C1 segment of cervical spinal cord (tissue), 14 donors: ENCODE measurements at regions not wholly inside any gene's neighbourhood (a gene's known extent, or its start where the extent isn't known, plus 50 kb on each side); places are given as distances from the start of the nearest gene placed in this dataset.

Experiments used
- DNase-seq, 14 donors: peaks; one replicate each; lab custom pipeline; 2025; lab: John Stamatoyannopoulos, UW

GRCh38 chr1:94734963-94735901 is 84.9 kb upstream of the SLC44A3 start:
- DNase-seq = no peak

GRCh38 chr1:94731891-94732290 is 88.3 kb upstream of the SLC44A3 start:
- no peak for DNase-seq

DNA sequence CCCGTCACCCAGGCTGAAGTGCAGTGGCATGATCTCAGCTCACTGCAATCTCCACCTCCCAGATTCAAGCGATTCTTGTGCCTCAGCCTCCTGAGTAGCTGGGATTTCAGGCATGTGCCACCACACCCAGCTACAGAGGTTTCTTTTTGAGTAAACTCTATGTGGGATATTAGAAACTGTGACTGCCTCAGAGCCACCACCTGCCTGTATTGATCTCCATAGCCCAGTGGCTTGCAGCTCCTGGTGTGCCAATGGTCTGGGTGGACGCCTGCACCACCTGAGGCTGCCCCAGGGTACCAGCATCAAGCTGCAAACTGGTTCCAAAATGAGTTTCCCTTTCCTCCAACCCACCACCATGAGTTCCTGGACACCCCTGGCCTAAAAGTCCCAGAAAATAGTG is 89.7 kb upstream of the SLC44A3 start:
- DNase-seq = no peak

DNA sequence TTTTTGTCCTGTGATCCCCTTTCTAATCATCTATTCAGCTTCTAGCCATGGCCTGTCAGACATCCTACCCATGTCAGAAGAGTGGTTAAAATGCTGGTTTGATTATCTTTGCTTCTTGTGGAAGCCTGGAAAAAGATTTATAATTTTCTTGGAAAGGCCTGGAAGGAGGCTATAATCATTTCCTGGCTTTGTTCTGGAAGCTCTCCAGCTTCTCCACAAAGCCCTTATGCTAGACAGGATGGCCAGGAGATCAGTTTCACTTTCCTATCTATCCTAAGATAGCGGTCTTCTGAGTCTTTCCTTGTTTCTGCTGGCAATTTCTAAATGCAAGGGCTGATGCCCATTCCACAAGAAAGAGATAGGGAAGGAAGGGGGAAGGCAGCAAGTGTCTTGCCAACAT is 90.9 kb upstream of the SLC44A3 start:
- no peak for DNase-seq

GRCh38 chr1:94727846-94728715 is 92.1 kb upstream of the SLC44A3 start:
- no peak for DNase-seq

GRCh38 chr1:94726981-94727685 is 93.0 kb upstream of the SLC44A3 start:
- DNase-seq = no peak

- no peak for DNase-seq
Measured at GRCh38 chr1:94725566-94725965, 94.6 kb upstream of the SLC44A3 start.

DNA sequence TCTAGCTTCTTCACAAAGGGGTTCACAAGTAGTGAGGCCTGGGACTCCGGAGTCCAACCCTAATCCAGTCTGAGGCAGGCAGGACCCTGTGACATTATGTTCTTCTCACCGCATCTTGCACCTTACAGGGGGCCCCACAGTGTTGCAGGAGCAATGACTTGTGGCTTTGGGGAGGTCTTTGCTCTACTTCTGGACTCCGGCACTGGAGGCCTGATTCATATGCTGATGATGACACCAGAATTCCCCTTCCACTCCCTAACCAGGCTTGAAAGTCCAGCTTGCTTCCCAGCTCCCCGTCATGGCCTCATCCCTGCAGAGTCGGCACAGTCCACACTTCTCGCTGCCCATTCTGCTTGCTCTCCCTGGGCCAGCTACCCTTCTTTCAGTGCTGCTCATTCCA is 96.3 kb upstream of the SLC44A3 start:
- DNase-seq = no peak

DNA sequence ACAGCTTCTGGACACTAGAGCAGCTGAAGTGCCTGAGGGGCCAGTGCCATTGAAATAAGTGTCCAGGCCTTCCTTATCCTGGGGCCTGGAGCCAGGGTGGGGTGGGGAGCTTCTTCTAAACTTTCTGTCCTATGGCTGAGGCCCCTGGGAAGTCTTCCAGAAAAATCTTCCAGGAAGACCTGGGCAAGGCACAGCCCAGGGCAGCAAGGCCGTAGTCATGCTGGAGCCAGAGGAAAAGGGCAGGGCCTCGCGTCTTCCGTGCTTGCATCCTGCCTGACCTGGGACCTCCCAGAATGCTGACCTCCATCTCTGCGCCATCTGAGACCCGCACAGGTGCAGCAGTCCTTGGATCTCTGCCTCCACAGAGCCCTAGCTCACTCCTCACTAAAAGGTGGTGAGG is 96.7 kb upstream of the SLC44A3 start:
- DNase-seq = no peak

- no peak for DNase-seq
Measured at GRCh38 chr1:94722181-94722580, 98.0 kb upstream of the SLC44A3 start.

- DNase-seq = peak in 1 of 14 donors; percentile 16
Measured at GRCh38 chr1:94721240-94721639, 98.9 kb upstream of the SLC44A3 start.

GRCh38 chr1:94719926-94720793 is 100.0 kb upstream of the SLC44A3 start:
- DNase-seq = peak in 3 of 14 donors; percentile 6 to 28 (median 24)

DNA sequence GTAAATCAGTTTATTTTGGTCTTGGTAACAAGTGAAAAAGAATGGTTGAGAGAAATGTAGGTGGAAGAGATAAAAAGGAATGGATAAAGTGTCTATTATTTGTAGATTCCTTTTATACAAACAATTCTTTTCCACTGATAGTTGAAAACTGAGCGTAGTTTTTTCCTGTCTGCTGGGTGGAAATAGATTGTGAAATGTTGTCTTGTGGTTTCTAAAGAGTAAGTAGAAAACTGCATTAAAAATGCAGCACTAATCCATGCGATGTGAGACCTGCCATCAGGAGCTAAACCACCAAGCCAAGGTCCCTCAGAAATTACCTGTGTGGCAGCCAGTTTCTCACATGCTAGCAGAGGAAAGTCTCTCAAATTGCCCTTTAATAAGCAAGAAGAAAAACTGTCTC is 103.2 kb upstream of the SLC44A3 start:
- no peak for DNase-seq

DNA sequence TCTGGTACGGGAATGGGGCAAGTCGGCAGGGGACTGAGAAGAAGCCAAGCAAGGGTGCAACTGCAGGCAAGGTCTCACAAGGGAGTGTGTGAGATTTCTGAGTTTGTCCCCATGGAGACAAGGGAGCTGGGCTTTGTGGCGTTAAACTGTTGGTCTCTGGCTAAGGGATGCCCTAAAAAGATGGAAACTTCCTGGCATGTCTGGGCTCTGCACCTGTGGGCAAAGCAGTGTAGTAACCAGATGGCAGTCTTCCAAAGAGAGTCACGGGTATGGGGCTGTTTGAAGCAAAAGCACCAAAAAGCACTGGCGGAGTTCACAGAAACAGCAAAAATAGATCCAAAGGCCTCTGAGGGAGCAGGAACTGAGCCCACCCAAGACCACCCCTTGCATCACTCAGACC is 104.8 kb upstream of the SLC44A3 start:
- DNase-seq = no peak

DNA sequence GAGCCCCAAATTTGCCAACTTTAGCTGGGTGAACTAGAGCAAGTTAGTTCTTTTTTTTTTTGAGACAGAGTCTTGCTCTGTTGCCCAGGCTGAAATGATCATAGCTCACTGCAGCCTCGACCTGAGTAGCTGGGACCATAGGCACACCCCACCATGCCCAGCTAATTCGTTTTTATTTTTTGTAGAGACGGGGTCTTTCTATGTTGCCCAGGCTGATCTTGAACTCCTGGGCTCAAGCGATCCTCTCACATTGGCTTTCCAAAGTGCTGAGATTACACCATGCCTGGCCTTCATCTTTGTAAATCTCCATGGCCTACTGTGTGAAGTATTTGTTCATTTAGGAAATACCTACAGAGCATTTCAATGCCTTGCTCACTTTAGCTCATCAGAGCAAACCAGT is 105.6 kb upstream of the SLC44A3 start:
- no peak for DNase-seq

GRCh38 chr1:94714152-94714551 is 106.0 kb upstream of the SLC44A3 start:
- no peak for DNase-seq

- peak in 8 of 14 donors; percentile 10 to 72 (median 34) for DNase-seq
Measured at GRCh38 chr1:94713472-94714141, 106.5 kb upstream of the SLC44A3 start.

DNA sequence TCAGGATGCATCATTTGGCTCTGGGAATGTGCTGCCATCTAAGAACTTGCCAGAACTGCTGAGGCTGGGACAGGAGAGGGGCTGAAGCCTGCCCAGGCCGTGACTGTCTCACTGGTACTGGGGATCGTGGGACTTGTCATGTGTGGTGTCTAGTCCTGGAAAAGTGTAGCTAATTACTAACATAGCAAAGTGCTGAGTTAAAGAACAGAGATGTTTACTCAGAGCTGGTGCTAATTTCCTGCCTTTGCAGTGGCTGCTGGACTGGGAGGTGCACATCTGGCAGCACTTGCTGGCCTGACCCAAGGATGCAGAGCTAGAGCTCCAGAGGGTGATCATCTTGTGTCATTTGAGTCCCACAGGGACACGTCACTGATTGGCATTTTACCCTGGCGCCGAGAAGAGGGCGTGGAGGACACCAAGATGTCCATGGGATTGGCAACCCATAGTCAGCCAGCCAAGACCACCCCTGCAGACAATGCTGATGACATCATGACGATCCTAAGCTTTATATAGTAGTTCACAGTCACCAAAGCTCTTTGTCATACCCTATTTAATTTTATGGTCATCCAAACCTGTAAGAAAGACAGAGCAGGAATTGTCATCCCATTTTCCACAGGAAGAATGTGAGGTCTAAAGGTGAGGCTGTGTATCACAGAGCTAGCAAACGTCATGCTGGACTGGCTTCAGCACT is 110.1 kb upstream of the SLC44A3 start:
- DNase-seq = no peak

GRCh38 chr1:94708811-94709210 is 111.3 kb upstream of the SLC44A3 start:
- no peak for DNase-seq

GRCh38 chr1:94708299-94708685 is 111.9 kb upstream of the SLC44A3 start:
- no peak for DNase-seq
